ENCODE measurements at regions not wholly inside any gene's neighbourhood (a gene's known extent, or its start where the extent isn't known, plus 50 kb on each side); places are given as distances from the start of the nearest gene placed in this dataset.

DNA sequence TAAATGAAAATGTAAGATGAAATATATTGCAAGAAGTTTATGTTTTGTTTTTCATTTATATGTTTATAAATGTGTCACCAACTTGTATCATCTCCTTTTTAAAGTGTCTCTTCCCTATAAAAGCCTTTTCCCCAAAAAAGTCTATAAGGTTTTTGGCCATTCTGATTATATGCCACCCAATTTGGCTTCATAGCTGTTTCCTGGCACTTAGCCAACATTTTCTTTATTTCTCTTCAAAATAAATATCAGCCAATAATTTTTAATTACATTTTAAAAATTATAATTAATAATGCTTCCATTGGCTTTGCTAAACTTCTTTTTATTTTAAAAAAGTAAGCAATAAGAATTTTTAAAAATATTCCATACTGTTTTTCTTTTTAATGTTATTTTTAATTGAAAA lies 171.8 kb downstream of the RASSF9 start:
- Mint-ChIP-seq H3K9me3 (peaks cover 3% of the 10 kb centered on the region), H3K36me3 (ENCODE audit: low read depth) (no peaks in the 10 kb centered on the region), H3K27ac (no peak overlapping the region), H3K4me1 (ENCODE audit: low read depth) (no peaks in the 10 kb centered on the region), H3K27me3 (ENCODE audit: insufficient read depth) (peaks cover 2% of the 10 kb centered on the region), H3K4me3 (no peak overlapping the region)
- DNase-seq (ENCODE audit: low spot score) = no peak
- intact Hi-C loops (cut with micrococcal nuclease) = no loop called here

GRCh38 chr12:85669911-85670310 lies 166.3 kb downstream of the RASSF9 start:
- H3K27ac Mint-ChIP-seq = no peak overlapping the region
- H3K4me3 Mint-ChIP-seq = no peak overlapping the region
- DNase-seq (ENCODE audit: low spot score) = no peak
- H3K36me3 Mint-ChIP-seq (ENCODE audit: low read depth) = no peaks in the 10 kb centered on the region
- intact Hi-C loops (cut with micrococcal nuclease) = no loop called here
- no peaks in the 10 kb centered on the region for H3K4me1 Mint-ChIP-seq (ENCODE audit: low read depth)
- H3K9me3 Mint-ChIP-seq = no peaks in the 10 kb centered on the region
- H3K27me3 Mint-ChIP-seq (ENCODE audit: insufficient read depth) = no peaks in the 10 kb centered on the region

DNA sequence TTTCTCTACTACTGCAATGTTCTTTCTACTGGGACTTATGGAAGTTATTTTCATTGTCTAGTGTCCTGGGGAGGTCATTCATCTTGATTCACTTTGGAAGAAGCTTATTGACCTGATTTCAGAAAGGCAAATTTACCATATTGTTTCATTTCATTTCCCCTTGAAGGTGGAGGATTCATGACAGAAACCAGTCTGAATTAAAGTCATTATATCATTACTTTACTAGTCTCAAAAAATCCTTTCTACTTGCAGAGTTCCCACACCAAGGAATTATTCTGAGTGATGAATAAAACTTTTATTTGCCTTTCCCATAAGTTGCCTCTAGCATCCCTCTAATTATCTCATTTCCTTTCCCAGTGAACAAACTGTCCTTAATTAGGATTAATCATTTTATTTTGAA lies 163.8 kb downstream of the RASSF9 start:
- Mint-ChIP-seq H3K27me3 (ENCODE audit: insufficient read depth) (no peaks in the 10 kb centered on the region), H3K4me3 (no peak overlapping the region), H3K27ac (no peak overlapping the region), H3K4me1 (ENCODE audit: low read depth) (no peaks in the 10 kb centered on the region), H3K9me3 (no peaks in the 10 kb centered on the region), H3K36me3 (ENCODE audit: low read depth) (no peaks in the 10 kb centered on the region)
- no peak for DNase-seq (ENCODE audit: low spot score)
- intact Hi-C loops (cut with micrococcal nuclease) = no loop called here

GRCh38 chr12:85673921-85674420 lies 162.2 kb downstream of the RASSF9 start:
- Mint-ChIP-seq H3K9me3 (no peaks in the 10 kb centered on the region), H3K4me3 (no peak overlapping the region), H3K27me3 (ENCODE audit: insufficient read depth) (no peaks in the 10 kb centered on the region), H3K27ac (no peak overlapping the region), H3K36me3 (ENCODE audit: low read depth) (no peaks in the 10 kb centered on the region), H3K4me1 (ENCODE audit: low read depth) (no peaks in the 10 kb centered on the region)
- intact Hi-C loops (cut with micrococcal nuclease) = no loop called here
- DNase-seq (ENCODE audit: low spot score) = no peak

DNA sequence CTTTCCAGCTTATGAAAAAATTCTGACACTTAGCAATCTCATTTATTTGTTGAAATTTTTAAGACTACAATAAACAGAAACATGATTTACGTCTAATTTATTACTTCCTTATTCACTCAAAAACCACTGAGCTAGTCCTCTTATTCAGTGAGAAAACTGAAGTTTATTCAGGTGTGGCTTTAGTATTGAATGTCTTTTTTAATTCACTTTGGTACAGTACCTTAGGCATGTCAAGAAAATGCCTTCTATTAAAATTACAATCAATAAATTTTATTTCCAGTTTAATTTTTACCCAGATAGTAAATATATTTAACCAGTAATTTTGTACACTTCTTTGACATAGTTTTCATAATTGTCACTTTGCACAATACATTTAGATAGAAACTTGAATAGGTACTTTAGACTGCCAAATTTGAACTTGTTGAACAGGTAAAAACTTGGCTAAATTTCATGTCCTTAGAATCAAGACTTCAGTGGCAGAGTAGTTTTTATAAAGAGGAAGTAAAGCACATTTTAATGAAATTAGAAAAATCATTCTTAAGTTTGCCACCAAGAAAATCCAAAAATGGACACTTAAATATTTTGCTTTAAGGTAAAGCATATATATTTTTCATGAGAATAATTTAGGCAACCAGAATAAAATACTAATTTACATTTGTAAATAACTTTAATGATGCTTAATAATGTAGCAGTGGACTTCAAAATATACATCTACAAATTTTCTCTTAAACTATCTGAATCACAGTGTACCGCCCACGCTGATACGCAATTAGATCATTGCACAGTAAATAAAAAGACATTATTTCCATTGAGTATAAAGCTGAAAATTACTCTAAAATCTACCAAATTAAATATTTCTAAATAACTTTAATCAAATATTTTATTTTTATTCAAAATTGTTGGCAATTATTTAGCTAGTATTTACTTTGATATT lies 159.1 kb downstream of the RASSF9 start:
- intact Hi-C loops (cut with micrococcal nuclease) = no loop called here
- Mint-ChIP-seq H3K27me3 (ENCODE audit: insufficient read depth) (no peaks in the 10 kb centered on the region), H3K27ac (no peak overlapping the region), H3K4me1 (ENCODE audit: low read depth) (no peaks in the 10 kb centered on the region), H3K36me3 (ENCODE audit: low read depth) (no peaks in the 10 kb centered on the region), H3K4me3 (no peak overlapping the region), H3K9me3 (peaks cover 4% of the 10 kb centered on the region)
- DNase-seq (ENCODE audit: low spot score) = no peak

GRCh38 chr12:85679296-85679695 lies 156.9 kb downstream of the RASSF9 start:
- no peaks in the 10 kb centered on the region for H3K4me1 Mint-ChIP-seq (ENCODE audit: low read depth)
- no peaks in the 10 kb centered on the region for H3K36me3 Mint-ChIP-seq (ENCODE audit: low read depth)
- H3K27me3 Mint-ChIP-seq (ENCODE audit: insufficient read depth) = no peaks in the 10 kb centered on the region
- intact Hi-C loops (cut with micrococcal nuclease) = no loop called here
- DNase-seq (ENCODE audit: low spot score) = no peak
- H3K9me3 Mint-ChIP-seq = peaks cover 4% of the 10 kb centered on the region
- no peak overlapping the region for H3K4me3 Mint-ChIP-seq
- H3K27ac Mint-ChIP-seq = no peak overlapping the region

DNA sequence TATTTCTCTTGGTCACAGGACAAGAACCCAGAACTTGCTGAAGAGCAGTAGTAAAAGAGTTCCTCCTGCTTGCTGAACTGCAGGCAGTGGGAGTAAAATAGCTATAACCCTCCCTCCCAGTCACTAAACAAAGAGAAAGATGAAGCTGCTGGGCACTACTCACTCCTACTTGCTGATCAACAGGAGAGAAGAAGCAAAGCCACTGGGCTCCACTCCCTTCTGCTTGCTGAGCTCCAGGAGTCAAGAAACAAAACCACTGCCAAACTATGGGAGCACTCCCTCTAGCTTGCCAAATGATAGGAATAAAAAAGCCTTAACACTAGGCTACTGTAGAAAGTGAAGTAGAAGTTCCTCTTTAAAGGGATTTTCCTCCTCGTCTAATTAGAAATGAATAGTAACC lies 155.3 kb downstream of the RASSF9 start:
- no peak overlapping the region for H3K27ac Mint-ChIP-seq
- no peak overlapping the region for H3K4me3 Mint-ChIP-seq
- no peak for DNase-seq (ENCODE audit: low spot score)
- peaks cover 4% of the 10 kb centered on the region for H3K9me3 Mint-ChIP-seq
- intact Hi-C loops (cut with micrococcal nuclease) = no loop called here
- no peaks in the 10 kb centered on the region for H3K36me3 Mint-ChIP-seq (ENCODE audit: low read depth)
- no peaks in the 10 kb centered on the region for H3K27me3 Mint-ChIP-seq (ENCODE audit: insufficient read depth)
- H3K4me1 Mint-ChIP-seq (ENCODE audit: low read depth) = no peaks in the 10 kb centered on the region

- Mint-ChIP-seq H3K4me3 (no peak overlapping the region), H3K36me3 (ENCODE audit: low read depth) (no peaks in the 10 kb centered on the region), H3K9me3 (peaks cover 4% of the 10 kb centered on the region), H3K4me1 (ENCODE audit: low read depth) (no peaks in the 10 kb centered on the region), H3K27ac (no peak overlapping the region), H3K27me3 (ENCODE audit: insufficient read depth) (no peaks in the 10 kb centered on the region)
- intact Hi-C loops (cut with micrococcal nuclease) = no loop called here
- DNase-seq (ENCODE audit: low spot score) = no peak
These were observed 154.9 kb downstream of the RASSF9 start for GRCh38 chr12:85681333-85681732.

DNA sequence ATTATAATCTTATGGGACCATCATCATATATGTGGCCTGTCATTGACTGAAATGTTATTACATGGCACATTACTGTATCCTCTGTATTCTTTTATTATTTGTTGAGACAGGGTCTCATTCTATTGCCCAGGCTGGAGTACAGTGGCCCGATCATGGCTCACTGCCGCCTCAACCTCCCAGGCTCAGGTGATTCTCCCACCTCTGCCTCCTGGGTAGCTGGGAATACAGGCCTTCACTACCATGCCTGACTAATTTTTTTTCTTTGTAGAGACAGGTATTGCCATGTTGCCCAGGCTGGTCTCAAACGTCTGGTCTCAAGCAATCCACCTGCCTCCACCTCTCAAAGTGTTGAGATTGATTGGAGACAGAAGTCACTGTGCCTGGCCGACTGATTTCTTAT lies 153.2 kb downstream of the RASSF9 start:
- intact Hi-C loops (cut with micrococcal nuclease) = no loop called here
- H3K4me1 Mint-ChIP-seq (ENCODE audit: low read depth) = no peaks in the 10 kb centered on the region
- DNase-seq (ENCODE audit: low spot score) = no peak
- no peak overlapping the region for H3K4me3 Mint-ChIP-seq
- no peaks in the 10 kb centered on the region for H3K36me3 Mint-ChIP-seq (ENCODE audit: low read depth)
- H3K9me3 Mint-ChIP-seq = peaks cover 4% of the 10 kb centered on the region
- no peak overlapping the region for H3K27ac Mint-ChIP-seq
- no peaks in the 10 kb centered on the region for H3K27me3 Mint-ChIP-seq (ENCODE audit: insufficient read depth)

- H3K4me3 Mint-ChIP-seq = no peak overlapping the region
- no peaks in the 10 kb centered on the region for H3K36me3 Mint-ChIP-seq (ENCODE audit: low read depth)
- H3K27ac Mint-ChIP-seq = no peak overlapping the region
- H3K4me1 Mint-ChIP-seq (ENCODE audit: low read depth) = no peaks in the 10 kb centered on the region
- no peaks in the 10 kb centered on the region for H3K27me3 Mint-ChIP-seq (ENCODE audit: insufficient read depth)
- intact Hi-C loops (cut with micrococcal nuclease) = no loop called here
- DNase-seq (ENCODE audit: low spot score) = no peak
- no peaks in the 10 kb centered on the region for H3K9me3 Mint-ChIP-seq
These were observed 147.4 kb downstream of the RASSF9 start for GRCh38 chr12:85688837-85689236.

- H3K27ac Mint-ChIP-seq = no peak overlapping the region
- DNase-seq (ENCODE audit: low spot score) = no peak
- no peaks in the 10 kb centered on the region for H3K27me3 Mint-ChIP-seq (ENCODE audit: insufficient read depth)
- H3K36me3 Mint-ChIP-seq (ENCODE audit: low read depth) = no peaks in the 10 kb centered on the region
- no peaks in the 10 kb centered on the region for H3K4me1 Mint-ChIP-seq (ENCODE audit: low read depth)
- intact Hi-C loops (cut with micrococcal nuclease) = no loop called here
- H3K4me3 Mint-ChIP-seq = no peak overlapping the region
- H3K9me3 Mint-ChIP-seq = no peaks in the 10 kb centered on the region
These were observed 146.1 kb downstream of the RASSF9 start for GRCh38 chr12:85690146-85690545.

GRCh38 chr12:85693093-85693665 lies 143.0 kb downstream of the RASSF9 start:
- Mint-ChIP-seq H3K9me3 (no peaks in the 10 kb centered on the region), H3K4me1 (ENCODE audit: low read depth) (no peaks in the 10 kb centered on the region), H3K27me3 (ENCODE audit: insufficient read depth) (no peaks in the 10 kb centered on the region), H3K27ac (no peak overlapping the region), H3K36me3 (ENCODE audit: low read depth) (no peaks in the 10 kb centered on the region), H3K4me3 (no peak overlapping the region)
- intact Hi-C loops (cut with micrococcal nuclease) = no loop called here
- DNase-seq (ENCODE audit: low spot score) = no peak

DNA sequence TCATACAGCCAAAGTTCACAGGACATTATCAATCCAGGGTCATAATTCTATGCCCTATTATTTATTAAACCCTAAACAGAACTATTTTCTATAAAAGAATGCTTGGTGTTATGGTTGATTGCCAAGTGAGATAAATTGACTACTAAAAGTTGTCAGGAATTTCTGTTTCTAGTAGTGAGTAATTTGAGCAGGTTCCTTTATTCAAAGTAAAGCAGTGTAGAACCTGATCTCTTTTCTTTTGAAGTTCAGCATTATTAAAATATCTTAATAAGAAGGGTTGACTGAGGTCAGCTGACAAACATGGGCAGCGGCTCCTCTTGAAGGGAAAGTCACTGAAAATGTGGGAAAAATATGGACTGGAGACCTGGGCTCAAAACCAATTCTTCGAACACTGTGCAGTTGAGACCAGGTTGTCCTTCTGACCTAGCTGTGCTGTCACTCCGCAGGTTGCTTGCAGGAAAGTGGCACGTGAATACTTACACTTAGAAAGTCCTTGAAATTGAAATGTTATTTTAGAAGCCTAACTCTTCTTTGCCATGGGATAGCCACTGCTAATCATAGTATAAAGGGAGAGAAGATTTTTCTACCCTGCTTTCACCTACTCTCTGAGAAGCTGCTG lies 141.0 kb downstream of the RASSF9 start:
- Mint-ChIP-seq H3K36me3 (ENCODE audit: low read depth) (no peaks in the 10 kb centered on the region), H3K9me3 (no peaks in the 10 kb centered on the region), H3K4me1 (ENCODE audit: low read depth) (no peaks in the 10 kb centered on the region), H3K4me3 (no peak overlapping the region), H3K27me3 (ENCODE audit: insufficient read depth) (no peaks in the 10 kb centered on the region), H3K27ac (no peak overlapping the region)
- DNase-seq (ENCODE audit: low spot score) = no peak
- intact Hi-C loops (cut with micrococcal nuclease) = no loop called here
